Left ventricle myocardium inferior (tissue), 1 donor: ENCODE measurements at regions not wholly inside any gene's neighbourhood (a gene's known extent, or its start where the extent isn't known, plus 50 kb on each side); places are given as distances from the start of the nearest gene placed in this dataset.

Experiments
- DNase-seq: peaks from one replicate; pipeline ENCODE4 v3.0.0-alpha.2; 2020
- H3K27ac ChIP-seq: fragments of 200-600 bp; replicated peaks from 2 replicates; pipeline ENCODE4 v1.8.0; 2021
- H3K27me3 ChIP-seq: fragments of 200-600 bp; 2 replicates; pipeline ENCODE4 v1.8.0; 2021; ENCODE audit warnings: low read depth
- H3K36me3 ChIP-seq: fragments of 200-600 bp; 2 replicates; pipeline ENCODE4 v1.8.0; 2021
- H3K4me1 ChIP-seq: fragments of 200-600 bp; 2 replicates; pipeline ENCODE4 v1.8.0; 2021
- H3K4me3 ChIP-seq: fragments of 200-600 bp; 2 replicates; pipeline ENCODE4 v1.8.0; 2021; ENCODE audit warnings: mild to moderate bottlenecking, moderate library complexity
- H3K9me3 ChIP-seq: fragments of 200-600 bp; replicated peaks from 2 replicates; pipeline ENCODE4 v1.8.0; 2021
- CTCF ChIP-seq: fragments of 200-600 bp; IDR thresholded peaks from 2 replicates; pipeline ENCODE4 v1.8.0; 2021; ENCODE audit warnings: antibody characterized with exemption, mild to moderate bottlenecking, borderline replicate concordance
- intact Hi-C: fragments of 100-400 bp; cut with micrococcal nuclease; formaldehyde crosslinking; loops from one replicate; pipeline ENCODE4 v1.11.0; 2022
- donor health status: DM: no; HTN: yes; CAD: no; lungs with severe emphysema.

GRCh38 chr9:101907466-101907865 lies 169.0 kb upstream of the GRIN3A start:
- H3K27me3 ChIP-seq = no peaks in the 10 kb centered on the region
- H3K9me3 ChIP-seq = peaks cover 16% of the 10 kb centered on the region
- H3K36me3 ChIP-seq = no peaks in the 10 kb centered on the region
- intact Hi-C loops = no loop called here
- H3K4me3 ChIP-seq = no peak overlapping the region
- no peak for TF ChIP-seq CTCF
- no peak for DNase-seq
- no peaks in the 10 kb centered on the region for H3K4me1 ChIP-seq
- H3K27ac ChIP-seq = no peak overlapping the region

- Histone ChIP-seq H3K4me3 (no peak overlapping the region), H3K36me3 (no peaks in the 10 kb centered on the region), H3K27ac (no peak overlapping the region), H3K4me1 (no peaks in the 10 kb centered on the region), H3K9me3 (peaks cover 15% of the 10 kb centered on the region), H3K27me3 (no peaks in the 10 kb centered on the region)
- TF ChIP-seq CTCF = no peak
- intact Hi-C loops = no loop called here
- no peak for DNase-seq
Measured at GRCh38 chr9:101904845-101905244, 166.4 kb upstream of the GRIN3A start.

- DNase-seq = no peak
- no peaks in the 10 kb centered on the region for H3K36me3 ChIP-seq
- no peaks in the 10 kb centered on the region for H3K4me1 ChIP-seq
- no peak for TF ChIP-seq CTCF
- no peaks in the 10 kb centered on the region for H3K27me3 ChIP-seq
- no peak overlapping the region for H3K27ac ChIP-seq
- H3K9me3 ChIP-seq = no peaks in the 10 kb centered on the region
- no peak overlapping the region for H3K4me3 ChIP-seq
- intact Hi-C loops = no loop called here
Measured at GRCh38 chr9:101902051-101902450, 163.6 kb upstream of the GRIN3A start.

GRCh38 chr9:101897196-101897595 lies 158.7 kb upstream of the GRIN3A start:
- no peak for DNase-seq
- no peak for TF ChIP-seq CTCF
- H3K4me3 ChIP-seq = no peak overlapping the region
- H3K27me3 ChIP-seq = no peaks in the 10 kb centered on the region
- no peaks in the 10 kb centered on the region for H3K4me1 ChIP-seq
- no peaks in the 10 kb centered on the region for H3K36me3 ChIP-seq
- H3K9me3 ChIP-seq = no peaks in the 10 kb centered on the region
- H3K27ac ChIP-seq = no peak overlapping the region
- intact Hi-C loops = no loop called here

GRCh38 chr9:101893661-101894646 lies 155.5 kb upstream of the GRIN3A start:
- Histone ChIP-seq H3K4me3 (no peak overlapping the region), H3K27me3 (no peaks in the 10 kb centered on the region), H3K36me3 (no peaks in the 10 kb centered on the region), H3K9me3 (no peaks in the 10 kb centered on the region), H3K4me1 (no peaks in the 10 kb centered on the region), H3K27ac (no peak overlapping the region)
- intact Hi-C loops = no loop called here
- no peak for TF ChIP-seq CTCF
- DNase-seq = no peak
